ENCODE measurements at regions not wholly inside any gene's neighbourhood (a gene's known extent, or its start where the extent isn't known, plus 50 kb on each side); places are given as distances from the start of the nearest gene placed in this dataset.

DNA sequence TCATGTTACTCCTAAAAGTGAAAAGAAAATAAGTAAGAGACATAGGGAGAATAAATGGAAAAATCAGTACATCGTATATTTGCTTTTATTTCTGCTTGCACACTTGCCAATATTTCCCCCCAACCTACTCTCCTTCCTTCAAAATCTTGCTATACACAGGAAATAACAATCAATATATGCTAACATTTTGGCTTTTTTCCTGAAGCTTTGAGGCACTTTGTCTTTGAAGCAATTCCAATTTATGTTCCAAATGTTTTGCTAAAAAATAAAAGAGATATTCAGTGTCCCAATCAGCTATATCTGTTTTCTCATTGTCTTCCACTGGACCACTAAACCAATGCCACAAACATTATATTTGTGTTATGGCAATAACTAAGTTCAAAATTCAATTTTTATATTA lies 184.0 kb upstream of the NEGR1 start:
- TF ChIP-seq EZH2 (IDR thresholded peaks at IDR 0.05; ENCODE audit: insufficient read depth, poor library complexity, severe bottlenecking) (no peak), EZH2phosphoT487 (IDR thresholded peaks at IDR 0.05; ENCODE audit: insufficient read depth, low read depth) (no peak)
